ENCODE measurements at regions not wholly inside any gene's neighbourhood (a gene's known extent, or its start where the extent isn't known, plus 50 kb on each side); places are given as distances from the start of the nearest gene placed in this dataset.

DNA sequence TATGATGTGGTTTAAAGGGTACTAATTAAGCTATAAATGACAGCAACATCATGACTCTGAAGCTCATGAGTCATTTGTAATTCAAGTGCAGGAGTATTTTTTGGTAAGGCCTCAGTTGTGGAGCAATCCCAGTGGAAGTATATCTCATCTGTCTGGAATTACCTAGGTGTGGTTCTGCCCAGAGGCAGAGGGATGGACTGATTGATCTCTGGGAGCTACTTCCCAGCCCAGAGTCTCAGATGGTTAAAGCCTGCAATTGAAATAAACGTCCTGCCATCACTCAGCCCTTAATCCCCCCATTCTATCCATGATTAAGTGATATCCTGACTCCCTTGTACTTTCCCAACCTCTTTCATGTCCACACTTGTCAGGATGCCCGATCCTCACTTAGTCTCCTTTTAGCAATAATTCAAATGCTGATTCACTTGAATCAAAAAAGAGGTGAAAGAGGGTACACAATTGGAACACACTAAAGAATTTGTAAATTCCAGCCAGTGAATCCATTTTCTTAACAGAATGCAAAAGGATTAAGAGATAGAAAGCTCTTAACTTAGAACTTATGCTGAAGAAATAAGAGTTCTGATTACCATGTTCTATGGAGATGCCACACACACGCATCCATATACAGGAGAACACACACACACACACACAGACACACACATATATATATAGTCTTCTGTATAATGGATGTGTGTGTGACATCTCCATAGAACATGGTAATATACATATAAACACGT lies 664.4 kb downstream of the NYAP2 start:
- TF ChIP-seq JUNB (IDR thresholded peaks at IDR 0.05): no peak
- TF ChIP-seq PHF8 (IDR thresholded peaks at IDR 0.05; ENCODE audit: borderline replicate concordance, low read depth): no peak
- no peak for TF ChIP-seq HOXB5 (CRISPR knock-in tag; IDR thresholded peaks at IDR 0.05)
- no peak for TF ChIP-seq NPAS2 (CRISPR knock-in tag; IDR thresholded peaks at IDR 0.05; ENCODE audit: borderline replicate concordance)
- no peak for TF ChIP-seq HOXB13 (CRISPR knock-in tag; IDR thresholded peaks at IDR 0.05; ENCODE audit: low read depth)
- no peak for TF ChIP-seq FOXS1 (CRISPR knock-in tag; IDR thresholded peaks at IDR 0.05)
- no peak for TF ChIP-seq RNF2 (IDR thresholded peaks at IDR 0.05; ENCODE audit: borderline replicate concordance, low read depth)
- no peak for TF ChIP-seq CBX2 (IDR thresholded peaks at IDR 0.05; ENCODE audit: borderline replicate concordance, low read depth)
- TF ChIP-seq RARB (CRISPR knock-in tag; IDR thresholded peaks at IDR 0.05): no peak
- TF ChIP-seq, protein P1, sequence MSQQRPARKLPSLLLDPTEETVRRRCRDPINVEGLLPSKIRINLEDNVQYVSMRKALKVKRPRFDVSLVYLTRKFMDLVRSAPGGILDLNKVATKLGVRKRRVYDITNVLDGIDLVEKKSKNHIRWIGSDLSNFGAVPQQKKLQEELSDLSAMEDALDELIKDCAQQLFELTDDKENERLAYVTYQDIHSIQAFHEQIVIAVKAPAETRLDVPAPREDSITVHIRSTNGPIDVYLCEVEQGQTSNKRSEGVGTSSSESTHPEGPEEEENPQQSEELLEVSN (IDR thresholded peaks at IDR 0.05; ENCODE audit: borderline replicate concordance, low read depth): no peak
- TF ChIP-seq CHD2 (IDR thresholded peaks at IDR 0.05; ENCODE audit: low read length, partially characterized antibody): no peak
- no peak for TF ChIP-seq ZSCAN20 (CRISPR knock-in tag; IDR thresholded peaks at IDR 0.05)
- TF ChIP-seq, protein P2, sequence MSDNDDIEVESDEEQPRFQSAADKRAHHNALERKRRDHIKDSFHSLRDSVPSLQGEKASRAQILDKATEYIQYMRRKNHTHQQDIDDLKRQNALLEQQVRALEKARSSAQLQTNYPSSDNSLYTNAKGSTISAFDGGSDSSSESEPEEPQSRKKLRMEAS (IDR thresholded peaks at IDR 0.05): no peak
- no peak for TF ChIP-seq CHD4 (IDR thresholded peaks at IDR 0.05; ENCODE audit: borderline replicate concordance)
- no peak for TF ChIP-seq FOSL2 (IDR thresholded peaks at IDR 0.05)
- no peak for TF ChIP-seq FOSL2 (CRISPR knock-in tag; IDR thresholded peaks at IDR 0.05)
- FAIRE-seq: no peak
- H3K27ac ChIP-seq: no peak overlapping the region
- H3K4me1 ChIP-seq: 0 out of 3 replicates have a peak, but pooled peaks cover 5% of the 10 kb centered on the region
- CTCF ChIA-PET: interaction anchor here (0.9 to 1.3 kb wide), 2 partner anchors 10 to 18 kb away, joined by 3 to 4 read pairs; no protein-coding TSS in a partner anchor
- WGBS (ENCODE audit: missing lambda C conversion rate): 73% methylated on average over 4 of the region's 4 CpGs
- no peaks in the 10 kb centered on the region for H3K9me3 ChIP-seq
- peak in 1 of 2 experiments; percentile 23 for DNase-seq (ENCODE audit: low read depth in 1 of 2, low spot score in 1 of 2)
- POLR2A ChIA-PET: interaction anchor here (0.6 kb wide), 1 partner anchor 8 kb away, joined by 3 read pairs; no protein-coding TSS in a partner anchor
- no peak for ATAC-seq
- 0 out of 3 replicates have a peak overlapping the region, but pooled peaks have one; percentile 17 for H3K4me2 ChIP-seq
- no peak overlapping the region for H3K4me3 ChIP-seq

DNA sequence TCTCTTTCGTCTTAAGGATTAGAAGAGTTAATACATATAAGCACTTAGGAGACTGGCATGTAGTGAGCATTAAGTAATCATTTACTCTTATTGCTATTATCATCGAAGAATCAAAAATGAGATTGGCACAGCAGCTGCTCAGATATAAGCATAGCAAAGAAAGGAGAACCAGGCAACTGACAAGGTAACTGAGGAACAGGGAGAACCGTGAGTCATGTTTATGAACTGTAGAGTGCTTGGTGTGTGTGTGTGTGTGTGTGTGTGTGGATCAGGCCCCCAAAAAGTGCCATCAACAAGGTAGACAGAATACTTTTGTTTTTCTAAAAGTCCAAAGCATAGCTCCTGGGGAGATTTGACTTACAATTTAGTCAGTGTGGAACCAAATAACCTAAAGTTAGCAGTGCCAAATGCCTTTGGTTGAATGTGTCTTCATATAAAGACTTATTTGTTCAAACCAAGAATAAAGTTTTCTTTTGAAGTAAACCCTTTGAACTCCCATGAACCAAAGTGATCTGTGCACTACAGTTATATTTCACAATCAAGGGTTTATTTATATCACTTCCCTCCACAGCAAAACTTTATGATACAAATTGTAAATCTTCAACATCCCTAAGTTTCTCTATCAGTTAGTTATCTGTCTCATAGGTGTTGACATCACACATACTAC lies 660.6 kb downstream of the NYAP2 start:
- FAIRE-seq: no peak
- H3K27ac ChIP-seq: no peak overlapping the region
- DNase-seq (ENCODE audit: low read depth in 1 of 2, low spot score in 1 of 2): no peak
- H3K9me3 ChIP-seq: no peaks in the 10 kb centered on the region
- POLR2A ChIA-PET: no interaction called here
- H3K4me2 ChIP-seq: no peak overlapping the region
- 0 out of 3 replicates have a peak, but pooled peaks cover 5% of the 10 kb centered on the region for H3K4me1 ChIP-seq
- no peak for ATAC-seq
- 69% methylated on average over 3 of the region's 3 CpGs for WGBS (ENCODE audit: missing lambda C conversion rate)
- CTCF ChIA-PET: no interaction called here
- no peak overlapping the region for H3K4me3 ChIP-seq
- TF ChIP-seq, protein P3, sequence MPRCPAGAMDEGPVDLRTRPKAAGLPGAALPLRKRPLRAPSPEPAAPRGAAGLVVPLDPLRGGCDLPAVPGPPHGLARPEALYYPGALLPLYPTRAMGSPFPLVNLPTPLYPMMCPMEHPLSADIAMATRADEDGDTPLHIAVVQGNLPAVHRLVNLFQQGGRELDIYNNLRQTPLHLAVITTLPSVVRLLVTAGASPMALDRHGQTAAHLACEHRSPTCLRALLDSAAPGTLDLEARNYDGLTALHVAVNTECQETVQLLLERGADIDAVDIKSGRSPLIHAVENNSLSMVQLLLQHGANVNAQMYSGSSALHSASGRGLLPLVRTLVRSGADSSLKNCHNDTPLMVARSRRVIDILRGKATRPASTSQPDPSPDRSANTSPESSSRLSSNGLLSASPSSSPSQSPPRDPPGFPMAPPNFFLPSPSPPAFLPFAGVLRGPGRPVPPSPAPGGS (IDR thresholded peaks at IDR 0.05): no peak
- TF ChIP-seq, protein P1 (IDR thresholded peaks at IDR 0.05; ENCODE audit: borderline replicate concordance, low read depth): no peak
- TF ChIP-seq NPAS2 (CRISPR knock-in tag; IDR thresholded peaks at IDR 0.05; ENCODE audit: borderline replicate concordance) (no peak), MYC (IDR thresholded peaks at IDR 0.05; ENCODE audit: borderline replicate concordance, low read length) (no peak), HOXB5 (CRISPR knock-in tag; IDR thresholded peaks at IDR 0.05) (no peak), HOXA7 (CRISPR knock-in tag; IDR thresholded peaks at IDR 0.05) (no peak), KDM5A (IDR thresholded peaks at IDR 0.05) (no peak), PHF8 (IDR thresholded peaks at IDR 0.05; ENCODE audit: borderline replicate concordance, low read depth) (no peak), GATA3 (IDR thresholded peaks at IDR 0.05; ENCODE audit: borderline replicate concordance) (no peak), RARB (CRISPR knock-in tag; IDR thresholded peaks at IDR 0.05) (no peak), CHD4 (IDR thresholded peaks at IDR 0.05; ENCODE audit: borderline replicate concordance) (no peak), POLR2A (IDR thresholded peaks at IDR 0.05; ENCODE audit: low read length) (no peak)

Data from A549 (cell line).